ENCODE measurements at regions not wholly inside any gene's neighbourhood (a gene's known extent, or its start where the extent isn't known, plus 50 kb on each side); places are given as distances from the start of the nearest gene placed in this dataset.

- TF ChIP-seq EZH2phosphoT487 (IDR thresholded peaks at IDR 0.05; ENCODE audit: borderline replicate concordance, low read length) (no peak), CTCF (IDR thresholded peaks at IDR 0.05; ENCODE audit: low read depth, low read length, poor library complexity, severe bottlenecking) (no peak)
Observed at GRCh38 chr4:165548702-165549101, 169.9 kb downstream of the CPE start.

Measured in DOHH2 (cell line).